Liver (tissue), 8 donors: ENCODE measurements at regions not wholly inside any gene's neighbourhood (a gene's known extent, or its start where the extent isn't known, plus 50 kb on each side); places are given as distances from the start of the nearest gene placed in this dataset.

Experiments used
- DNase-seq: peaks from one replicate; pipeline ENCODE4 v3.0.0-alpha.2; 2017; ENCODE audit warnings: low spot score
- H3K27ac ChIP-seq, 2 donors: one replicate each; pipeline ENCODE4 v1.7.0; 2013; ENCODE audit warnings: inconsistent platforms in 2 of 2, low read length in 2 of 2, control low read depth in 1 of 2, low read depth in 1 of 2, mild to moderate bottlenecking in 1 of 2
- H3K27me3 ChIP-seq, 4 donors: one replicate each; pipeline versions ENCODE4 v1.6.1 to v1.7.0; 2013; ENCODE audit warnings: low read length in 3 of 4, inconsistent platforms in 1 of 4, mild to moderate bottlenecking in 1 of 4, moderate library complexity in 1 of 4; ENCODE audit not compliant: control insufficient read depth in 4 of 4, insufficient read depth in 4 of 4
- H3K36me3 ChIP-seq, 4 donors: one replicate each; pipeline versions ENCODE4 v1.6.1 to v1.7.0; 2013; ENCODE audit warnings: low read length in 3 of 4, mild to moderate bottlenecking in 3 of 4, low read depth in 1 of 4, moderate library complexity in 1 of 4; ENCODE audit not compliant: control insufficient read depth in 4 of 4, insufficient read depth in 3 of 4
- H3K4me1 ChIP-seq, 4 donors: one replicate each; pipeline versions ENCODE4 v1.6.1 to v1.7.0; 2013; ENCODE audit warnings: low read length in 3 of 4, mild to moderate bottlenecking in 3 of 4, moderate library complexity in 1 of 4; ENCODE audit not compliant: control insufficient read depth in 4 of 4, insufficient read depth in 4 of 4
- H3K4me3 ChIP-seq, 3 donors: one replicate each; pipeline versions ENCODE4 v1.6.1 to v1.7.0; 2013; ENCODE audit warnings: low read length in 3 of 3, control low read depth in 1 of 3, low read depth in 1 of 3, mild to moderate bottlenecking in 1 of 3
- H3K9ac ChIP-seq, 2 donors: one replicate each; pipeline ENCODE4 v1.7.0; 2013; ENCODE audit warnings: low read length in 2 of 2, mild to moderate bottlenecking in 2 of 2, moderate library complexity in 2 of 2, control low read depth in 1 of 2, low read depth in 1 of 2
- H3K9me3 ChIP-seq, 4 donors: one replicate each; pipeline versions ENCODE4 v1.6.1 to v1.7.0; 2013; ENCODE audit warnings: low read length in 3 of 4; ENCODE audit not compliant: control insufficient read depth in 4 of 4
- ATF3 ChIP-seq: IDR thresholded peaks from 2 replicates; pipeline ENCODE4 v1.6.1; 2016; ENCODE audit warnings: antibody characterized with exemption
- CTCF ChIP-seq: fragments of 150-350 bp; IDR thresholded peaks from 2 replicates; pipeline ENCODE4 v1.5.1; 2017; ENCODE audit warnings: improper control_type of control experiment, low read depth, low read length; ENCODE audit not compliant: missing input control
- EGR1 ChIP-seq, 2 donors: IDR thresholded peaks; 2 replicates each; pipeline ENCODE4 v1.6.1; 2016 to 2018; ENCODE audit warnings: antibody characterized with exemption in 2 of 2, low read depth in 2 of 2
- FOXA1 ChIP-seq: IDR thresholded peaks from 2 replicates; pipeline ENCODE4 v1.6.1; 2016; ENCODE audit warnings: antibody characterized with exemption
- FOXA2 ChIP-seq: IDR thresholded peaks from 2 replicates; pipeline ENCODE4 v1.6.1; 2016; ENCODE audit warnings: antibody characterized with exemption
- GABPA ChIP-seq, 2 donors: IDR thresholded peaks in 1 of 2; conservative IDR thresholded peaks in 1 of 2; 2 replicates each; pipeline ENCODE4 v1.6.1; 2016; ENCODE audit warnings: antibody characterized with exemption in 2 of 2, mild to moderate bottlenecking in 1 of 2, moderate library complexity in 1 of 2
- HNF4A ChIP-seq, 2 donors: conservative IDR thresholded peaks; 2 replicates each; pipeline ENCODE4 v1.6.1; 2016; ENCODE audit warnings: antibody characterized with exemption in 2 of 2, mild to moderate bottlenecking in 2 of 2
- HNF4G ChIP-seq: IDR thresholded peaks from 2 replicates; pipeline ENCODE4 v1.6.1; 2016; ENCODE audit warnings: antibody characterized with exemption
- JUND ChIP-seq, 2 donors: IDR thresholded peaks; 2 replicates each; pipeline ENCODE4 v1.6.1; 2016; ENCODE audit warnings: antibody characterized with exemption in 2 of 2
- MAX ChIP-seq: IDR thresholded peaks from 2 replicates; pipeline ENCODE4 v1.6.1; 2016; ENCODE audit warnings: antibody characterized with exemption
- NR2F2 ChIP-seq: IDR thresholded peaks from 2 replicates; pipeline ENCODE4 v1.6.1; 2016; ENCODE audit warnings: antibody characterized with exemption
- RAD21 ChIP-seq, 2 donors: IDR thresholded peaks; 2 replicates each; pipeline ENCODE4 v1.6.1; 2016; ENCODE audit warnings: antibody characterized with exemption in 2 of 2, mild to moderate bottlenecking in 2 of 2
- REST ChIP-seq: IDR thresholded peaks from 2 replicates; pipeline ENCODE4 v1.6.1; 2016; ENCODE audit warnings: antibody characterized with exemption, mild to moderate bottlenecking
- RXRA ChIP-seq, 2 donors: IDR thresholded peaks; 2 replicates each; pipeline ENCODE4 v1.6.1; 2017 to 2018; ENCODE audit warnings: antibody characterized with exemption in 2 of 2, mild to moderate bottlenecking in 1 of 2
- SP1 ChIP-seq: IDR thresholded peaks from 2 replicates; pipeline ENCODE4 v1.6.1; 2018; ENCODE audit warnings: antibody characterized with exemption, mild to moderate bottlenecking
- TAF1 ChIP-seq: conservative IDR thresholded peaks from 2 replicates; pipeline ENCODE4 v1.6.1; 2016; ENCODE audit warnings: antibody characterized with exemption, mild to moderate bottlenecking
- YY1 ChIP-seq: IDR thresholded peaks from 2 replicates; pipeline ENCODE4 v1.6.1; 2016; ENCODE audit warnings: antibody characterized with exemption, mild to moderate bottlenecking
- ZBTB33 ChIP-seq: IDR thresholded peaks from 2 replicates; pipeline ENCODE4 v1.6.1; 2016; ENCODE audit warnings: antibody characterized with exemption
- WGBS: extraction: QIAGEN DNeasy Blood & Tissue Kit; methylation state at CpG from one replicate; pipeline ENCODE4 v1.1.7; 2013; 5-methylcytosine and 5-hydroxymethylcytosine counted together
- donor health status: healthy.
- donor health status: healthy.
- donor health status: healthy.
- donor health status: healthy.
- donor health status: healthy.

- Histone ChIP-seq H3K36me3 (no peaks in the 10 kb centered on the region), H3K27me3 (no peaks in the 10 kb centered on the region), H3K9ac (no peak overlapping the region), H3K4me3 (no peak overlapping the region), H3K27ac (no peak overlapping the region), H3K4me1 (no peaks in the 10 kb centered on the region), H3K9me3 (no peaks in the 10 kb centered on the region)
- DNase-seq, result no peak
- whole genome bisulfite sequencing, result 81% methylated on average over 1 of the region's 1 CpG
- no peak for TF ChIP-seq NR2F2
- no peak for TF ChIP-seq EGR1 (IDR thresholded peaks at IDR 0.05; ENCODE audit: low read depth in 2 of 2)
- TF ChIP-seq TAF1, result no peak
- no peak for TF ChIP-seq JUND (IDR thresholded peaks at IDR 0.05)
- TF ChIP-seq GABPA (IDR thresholded peaks at IDR 0.05 in 1 of 2, conservative IDR thresholded peaks at IDR 0.05 in 1 of 2), result no peak
- no peak for TF ChIP-seq ZBTB33
- no peak for TF ChIP-seq CTCF
- TF ChIP-seq FOXA1, result no peak
- TF ChIP-seq MAX, result no peak
- TF ChIP-seq ATF3, result no peak
- TF ChIP-seq SP1, result no peak
- no peak for TF ChIP-seq HNF4G
- no peak for TF ChIP-seq FOXA2
- TF ChIP-seq RAD21 (IDR thresholded peaks at IDR 0.05), result no peak
- TF ChIP-seq HNF4A (conservative IDR thresholded peaks at IDR 0.05), result no peak
- TF ChIP-seq RXRA (IDR thresholded peaks at IDR 0.05), result no peak
- no peak for TF ChIP-seq REST
- TF ChIP-seq YY1, result no peak
These were observed 380.2 kb downstream of the TBC1D32 start for GRCh38 chr6:120954111-120954510.

GRCh38 chr6:120951258-120951657, 383.0 kb downstream of the TBC1D32 start:
- no peak for DNase-seq
- WGBS, result 43% methylated on average over 3 of the region's 3 CpGs
- TF ChIP-seq TAF1, result no peak
- no peak for TF ChIP-seq FOXA2
- no peak for TF ChIP-seq GABPA (IDR thresholded peaks at IDR 0.05 in 1 of 2, conservative IDR thresholded peaks at IDR 0.05 in 1 of 2)
- TF ChIP-seq MAX, result no peak
- no peak for TF ChIP-seq HNF4G
- no peak for TF ChIP-seq ZBTB33
- TF ChIP-seq NR2F2, result no peak
- TF ChIP-seq HNF4A (conservative IDR thresholded peaks at IDR 0.05), result no peak
- no peak for TF ChIP-seq RAD21 (IDR thresholded peaks at IDR 0.05)
- TF ChIP-seq CTCF, result no peak
- no peak for TF ChIP-seq EGR1 (IDR thresholded peaks at IDR 0.05; ENCODE audit: low read depth in 2 of 2)
- no peak for TF ChIP-seq JUND (IDR thresholded peaks at IDR 0.05)
- no peak for TF ChIP-seq YY1
- no peak for TF ChIP-seq RXRA (IDR thresholded peaks at IDR 0.05)

More at GRCh38 chr6:120951258-120951657, 383.0 kb downstream of the TBC1D32 start:
- no peak overlapping the region for H3K27ac ChIP-seq
- H3K9me3 ChIP-seq, result no peaks in the 10 kb centered on the region
- no peaks in the 10 kb centered on the region for H3K36me3 ChIP-seq
- peaks cover 0 to 7% (median 0%) of the 10 kb centered on the region in 4 donors for H3K4me1 ChIP-seq
- H3K9ac ChIP-seq, result no peak overlapping the region
- H3K27me3 ChIP-seq, result no peaks in the 10 kb centered on the region
- H3K4me3 ChIP-seq, result no peak overlapping the region
